Activated B cell treated with CpG ODN at 0.5 μM for 24 hours (primary cell): ENCODE measurements at regions not wholly inside any gene's neighbourhood (a gene's known extent, or its start where the extent isn't known, plus 50 kb on each side); places are given as distances from the start of the nearest gene placed in this dataset.
"Not testable (repeated sequence)": the region's sequence is repeated elsewhere in the genome, so short reads cannot be mapped to it uniquely, and the experiment has no call there.

Source experiments
- ATAC-seq: fragments of 200-7000 bp; cut with Tn5 transposase; one replicate; pipeline ENCODE4 v1.10.0; 2021; ENCODE audit warnings: low read depth, mild to moderate bottlenecking, moderate library complexity
- CTCF ChIA-PET: fragments of 350-600 bp; sonication (Branson Sonifier 250); formaldehyde crosslinking; loops from one replicate; lab custom pipeline; 2021; ENCODE audit warnings: antibody characterized with exemption; lab: Charles Lee
- POLR2A ChIA-PET: fragments of 350-600 bp; sonication (Branson Sonifier 250); formaldehyde crosslinking; loops from one replicate; lab custom pipeline; 2021; ENCODE audit warnings: antibody characterized with exemption; lab: Charles Lee
- DNase-seq: peaks from one replicate; pipeline ENCODE4 v3.0.0; 2022
- H3K27ac Mint-ChIP-seq: one replicate; pipeline ENCODE4 v1.8.0; 2020; ENCODE audit warnings: mixed read lengths
- H3K27me3 Mint-ChIP-seq: one replicate; pipeline ENCODE4 v1.8.0; 2021; ENCODE audit warnings: mixed read lengths
- H3K36me3 Mint-ChIP-seq: one replicate; pipeline ENCODE4 v1.8.0; 2021; ENCODE audit warnings: low read depth, mixed read lengths
- H3K4me1 Mint-ChIP-seq: one replicate; pipeline ENCODE4 v1.8.0; 2021; ENCODE audit warnings: mixed read lengths
- H3K4me3 Mint-ChIP-seq: one replicate; pipeline ENCODE4 v1.8.0; 2020; ENCODE audit warnings: mild to moderate bottlenecking, mixed read lengths
- H3K9me3 Mint-ChIP-seq: one replicate; pipeline ENCODE4 v1.8.0; 2020; ENCODE audit warnings: mixed read lengths
- CTCF ChIP-seq: fragments of 200-600 bp; IDR thresholded peaks from one replicate; pipeline ENCODE4 v1.8.0; 2022; ENCODE audit warnings: antibody characterized with exemption, mild to moderate bottlenecking
- intact Hi-C: fragments of 100-400 bp; cut with micrococcal nuclease; formaldehyde crosslinking; loops from one replicate; pipeline ENCODE4 v1.15.1; 2024

GRCh38 chr4:29726938-29727337, 993.2 kb upstream of the PCDH7 start:
- no peaks in the 10 kb centered on the region for H3K36me3 Mint-ChIP-seq
- ChIA-PET POLR2A (no interaction called here), CTCF (no interaction called here)
- peaks cover 3% of the 10 kb centered on the region for H3K9me3 Mint-ChIP-seq
- DNase-seq (no peak), ATAC-seq (no peak)
- no peaks in the 10 kb centered on the region for H3K27me3 Mint-ChIP-seq
- no peaks in the 10 kb centered on the region for H3K4me1 Mint-ChIP-seq
- TF ChIP-seq CTCF = no peak
- intact Hi-C loops = no loop called here
- H3K4me3 Mint-ChIP-seq = no peak overlapping the region
- H3K27ac Mint-ChIP-seq = no peak overlapping the region

GRCh38 chr4:29734343-29735213, 985.6 kb upstream of the PCDH7 start:
- H3K36me3 Mint-ChIP-seq = no peaks in the 10 kb centered on the region
- no peaks in the 10 kb centered on the region for H3K9me3 Mint-ChIP-seq
- DNase-seq (no peak), ATAC-seq (no peak)
- H3K27ac Mint-ChIP-seq = no peak overlapping the region
- H3K4me3 Mint-ChIP-seq = no peak overlapping the region
- CTCF ChIA-PET = no interaction called here
- H3K4me1 Mint-ChIP-seq = no peaks in the 10 kb centered on the region
- intact Hi-C loops = no loop called here
- no peaks in the 10 kb centered on the region for H3K27me3 Mint-ChIP-seq
- no peak for TF ChIP-seq CTCF
- POLR2A ChIA-PET = no interaction called here

- no peak for TF ChIP-seq CTCF
- Mint-ChIP-seq H3K27me3 (no peaks in the 10 kb centered on the region), H3K36me3 (no peaks in the 10 kb centered on the region), H3K27ac (no peak overlapping the region), H3K4me3 (no peak overlapping the region), H3K9me3 (peaks cover 4% of the 10 kb centered on the region), H3K4me1 (no peaks in the 10 kb centered on the region)
- intact Hi-C loops = no loop called here
- ChIA-PET POLR2A (no interaction called here), CTCF (no interaction called here)
- no peak for DNase-seq
- no peak for ATAC-seq
These were observed 963.2 kb upstream of the PCDH7 start for GRCh38 chr4:29756966-29757365.

- Mint-ChIP-seq H3K27me3 (no peaks in the 10 kb centered on the region), H3K36me3 (no peaks in the 10 kb centered on the region), H3K4me1 (no peaks in the 10 kb centered on the region), H3K4me3 (no peak overlapping the region), H3K9me3 (peaks cover 8% of the 10 kb centered on the region), H3K27ac (no peak overlapping the region)
- ChIA-PET CTCF (no interaction called here), POLR2A (no interaction called here)
- ATAC-seq = no peak
- intact Hi-C loops = no loop called here
- DNase-seq = no peak
- TF ChIP-seq CTCF = no peak
These were observed 958.0 kb upstream of the PCDH7 start for GRCh38 chr4:29762151-29762550.

GRCh38 chr4:29770627-29771026, 949.5 kb upstream of the PCDH7 start:
- TF ChIP-seq CTCF = no peak
- ATAC-seq (no peak), DNase-seq (no peak)
- ChIA-PET CTCF (no interaction called here), POLR2A (no interaction called here)
- Mint-ChIP-seq H3K9me3 (peaks cover 12% of the 10 kb centered on the region), H3K27me3 (no peaks in the 10 kb centered on the region), H3K4me1 (no peaks in the 10 kb centered on the region), H3K36me3 (no peaks in the 10 kb centered on the region), H3K27ac (no peak overlapping the region), H3K4me3 (no peak overlapping the region)
- intact Hi-C loops = no loop called here

- H3K4me3 Mint-ChIP-seq, POLR2A ChIA-PET, intact Hi-C loops, H3K36me3 Mint-ChIP-seq, H3K9me3 Mint-ChIP-seq, H3K27ac Mint-ChIP-seq, DNase-seq, H3K27me3 Mint-ChIP-seq, ATAC-seq, CTCF ChIA-PET, H3K4me1 Mint-ChIP-seq: not testable (repeated sequence)
These were observed 932.0 kb upstream of the PCDH7 start for GRCh38 chr4:29788123-29788522.
